DMS53 (cell line): ENCODE measurements at regions not wholly inside any gene's neighbourhood (a gene's known extent, or its start where the extent isn't known, plus 50 kb on each side); places are given as distances from the start of the nearest gene placed in this dataset.
"Not testable (repeated sequence)": the region's sequence is repeated elsewhere in the genome, so short reads cannot be mapped to it uniquely, and the experiment has no call there.

Experiments
- DNase-seq: peaks from one replicate; lab custom pipeline; 2025; lab: John Stamatoyannopoulos, UW

DNA sequence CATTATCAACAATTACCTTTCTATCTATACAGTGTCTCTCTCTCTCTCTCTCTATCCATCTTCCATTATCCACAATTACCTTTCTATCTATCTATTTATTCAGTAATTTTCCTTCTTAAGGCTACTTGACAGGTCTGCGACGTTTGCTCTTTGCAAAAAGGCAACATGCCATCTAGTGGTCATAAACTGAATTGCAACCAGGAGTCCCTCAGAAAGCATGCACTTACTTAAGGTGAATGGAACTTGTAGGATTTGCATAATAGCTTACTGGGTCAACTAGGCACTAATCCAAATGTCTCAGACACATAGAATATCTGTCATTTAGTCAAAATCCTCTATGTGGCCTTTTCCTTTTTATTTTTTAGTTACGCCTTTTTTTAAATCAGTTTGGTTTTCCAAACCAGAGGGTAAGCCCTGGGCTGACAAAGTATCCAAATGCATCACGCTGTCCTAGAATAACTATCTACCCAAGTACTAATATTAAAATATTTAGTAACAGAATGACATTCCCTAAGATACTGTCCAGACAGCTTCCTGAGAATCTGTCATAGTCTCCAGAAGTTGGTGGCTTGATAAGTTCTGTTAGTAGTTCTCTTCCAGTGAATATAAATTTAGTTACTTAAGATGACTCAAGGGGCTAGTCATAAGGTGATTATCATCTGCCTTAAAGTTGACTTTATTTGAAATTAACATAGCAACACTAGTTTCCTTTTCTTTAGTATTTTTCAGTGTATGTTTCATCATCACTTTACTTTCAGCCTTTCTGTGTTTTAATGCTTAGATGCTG, 208.3 kb downstream of the PPP1R3A start:
- DNase-seq, result peak; percentile 94

DNA sequence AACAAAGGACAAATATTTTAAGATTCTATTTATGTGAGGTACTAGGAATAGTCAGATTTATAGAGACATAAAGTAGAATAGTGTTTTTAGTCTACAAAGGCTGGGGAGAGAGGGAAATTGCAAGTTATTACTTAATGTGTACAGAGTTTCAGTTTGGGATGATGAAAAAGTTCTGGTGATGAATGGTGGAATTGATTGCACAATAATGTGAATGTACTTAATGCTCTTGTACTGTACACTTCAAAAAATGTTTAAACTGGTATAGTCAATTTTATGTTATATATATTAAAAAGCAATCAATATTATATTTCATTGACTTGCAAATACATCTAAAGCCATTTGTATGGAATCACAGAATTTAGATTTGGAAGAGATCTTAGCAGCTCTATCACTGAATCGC, 213.4 kb downstream of the PPP1R3A start:
- DNase-seq, result no peak

DNA sequence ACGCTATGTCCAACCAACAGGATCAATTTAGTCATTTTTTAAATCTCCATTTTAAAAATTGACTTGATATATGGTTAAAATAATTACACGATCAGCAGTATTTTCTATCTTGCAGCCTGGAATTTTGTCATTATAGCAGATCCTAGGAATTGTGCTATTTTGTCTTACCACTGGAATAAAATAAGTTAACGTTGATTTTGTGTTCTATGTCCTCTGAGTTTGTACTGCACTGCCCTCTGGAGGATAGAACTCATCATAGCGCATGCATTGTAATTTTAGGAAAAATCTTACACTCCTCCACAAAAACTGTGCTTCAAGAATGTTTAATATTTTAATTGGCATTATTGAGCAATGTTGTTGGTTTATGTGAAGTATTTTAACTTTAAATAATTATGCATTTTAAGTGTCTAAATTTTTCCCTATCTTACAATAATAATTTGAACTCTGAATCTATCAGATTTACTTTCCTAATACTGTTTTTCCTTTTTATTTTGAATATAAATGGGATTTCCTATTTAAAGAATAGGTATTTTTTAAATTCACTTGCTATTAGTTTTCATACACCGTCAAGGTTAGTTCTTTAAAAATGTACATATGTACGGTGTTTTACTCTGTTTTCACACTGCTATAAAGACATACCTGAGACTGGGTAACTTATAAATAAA, 220.1 kb downstream of the PPP1R3A start:
- peak; percentile 72 for DNase-seq

DNA sequence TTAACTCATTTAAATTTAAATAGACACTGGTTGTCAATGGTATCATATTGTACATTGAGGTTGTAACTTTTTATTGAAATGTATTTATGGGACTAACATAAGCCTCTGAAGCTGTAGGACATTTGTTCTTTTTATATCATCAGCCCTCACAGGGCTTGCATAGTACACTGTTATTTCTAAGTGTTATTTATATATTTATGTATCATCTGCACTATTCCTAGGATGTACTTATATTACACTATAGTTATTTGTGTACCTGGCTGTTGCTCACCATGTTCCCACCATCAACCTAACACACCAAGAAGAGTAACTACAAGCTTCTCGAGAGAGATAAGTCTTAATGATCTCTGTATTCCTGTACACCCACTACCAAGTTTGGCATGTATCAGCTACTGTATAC, 224.7 kb downstream of the PPP1R3A start:
- no peak for DNase-seq

DNA sequence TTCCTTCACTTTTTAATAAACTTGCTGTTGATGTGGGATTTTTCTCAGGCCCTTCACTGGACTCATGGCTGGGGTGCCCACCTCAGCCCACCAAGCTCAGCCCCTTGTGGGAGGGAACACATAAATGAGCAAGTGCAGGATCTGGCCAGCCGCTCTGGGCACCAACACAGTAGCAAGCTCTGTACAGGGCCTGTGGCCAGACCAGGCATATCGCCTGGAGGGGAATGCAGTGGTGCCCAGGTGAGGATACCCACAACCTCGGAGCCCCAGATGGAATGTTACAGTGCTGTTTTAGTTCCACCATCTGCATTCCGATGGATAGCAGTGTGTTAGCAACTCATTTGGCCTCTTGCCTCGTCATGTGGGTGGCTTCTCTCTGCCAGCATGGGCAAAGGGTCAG, 234.6 kb downstream of the PPP1R3A start:
- no peak for DNase-seq

DNA sequence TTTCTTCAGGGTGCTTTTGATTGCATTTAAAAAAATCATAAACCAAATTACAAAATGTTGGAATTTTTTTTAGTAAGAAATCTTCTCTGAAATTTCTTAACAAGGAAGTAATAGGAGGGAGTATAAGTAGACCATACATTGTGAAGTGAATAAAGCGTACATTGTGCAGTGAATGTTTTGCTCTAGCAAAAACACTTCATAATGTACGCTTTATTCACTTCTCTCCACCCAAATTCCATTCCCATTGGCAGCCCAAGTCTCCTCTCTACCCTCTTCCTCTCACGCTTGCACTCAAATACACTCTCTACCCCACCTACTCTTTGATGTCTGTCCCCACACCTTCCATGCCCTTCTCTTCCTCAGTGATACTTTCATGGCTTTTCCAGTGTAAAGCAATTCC, 241.0 kb downstream of the PPP1R3A start:
- no peak for DNase-seq

DNA sequence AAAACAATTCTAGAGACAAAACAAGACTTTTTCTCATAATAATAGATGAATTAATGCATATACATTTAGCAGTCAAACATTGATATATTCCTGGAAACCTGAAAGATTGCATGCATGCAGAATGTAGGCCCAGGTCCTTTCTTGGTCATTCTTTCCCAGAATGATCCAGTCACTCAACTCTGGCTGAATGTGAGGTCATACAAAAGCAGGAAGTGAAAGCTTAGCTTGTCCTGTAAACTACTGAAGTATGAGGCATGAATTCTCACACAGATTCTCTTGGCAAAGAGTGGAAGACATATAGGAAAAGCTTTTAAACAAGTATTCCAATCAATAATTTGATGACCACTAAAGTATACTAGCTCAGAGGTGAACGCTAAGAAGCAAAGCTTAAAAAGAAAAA, 253.9 kb downstream of the PPP1R3A start:
- DNase-seq, result peak; percentile 61

DNA sequence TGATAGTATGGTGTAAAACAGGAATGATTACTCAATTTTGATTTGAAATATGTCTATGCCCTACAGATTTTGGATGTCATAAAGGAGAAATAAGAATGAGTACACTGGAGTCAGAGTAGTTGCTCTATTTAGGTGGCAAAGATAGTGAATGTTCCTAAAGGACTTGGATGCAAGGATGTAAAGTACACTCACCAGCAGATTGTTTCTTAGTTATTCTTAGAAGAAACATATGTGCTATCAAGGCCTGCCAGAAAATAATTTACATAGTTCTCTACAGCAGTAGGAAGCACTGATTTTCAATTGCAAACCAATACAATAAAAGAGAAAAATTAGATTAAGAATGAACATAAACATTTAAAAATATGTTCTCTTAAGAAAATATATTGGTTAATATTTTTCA, 259.4 kb downstream of the PPP1R3A start:
- DNase-seq, result no peak

DNA sequence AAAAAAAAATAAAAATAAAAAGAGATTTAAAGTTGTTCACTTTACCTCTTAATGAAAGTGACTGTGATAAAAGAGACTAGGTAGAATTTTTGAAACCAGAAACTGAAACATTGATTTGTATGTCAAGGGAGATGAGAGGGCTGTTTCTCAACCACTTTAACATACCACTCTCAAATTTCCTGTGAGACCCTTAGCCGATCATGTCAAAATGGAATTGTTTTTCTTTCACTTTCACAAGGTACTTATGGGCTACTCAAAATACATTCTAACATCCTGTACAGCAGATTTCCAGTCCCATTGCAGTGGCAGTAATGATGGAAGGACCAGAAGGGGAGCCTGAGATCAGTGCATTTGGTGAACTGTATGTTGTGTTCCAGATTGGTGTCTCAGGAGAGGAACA, 261.2 kb downstream of the PPP1R3A start:
- peak; percentile 15 for DNase-seq

DNA sequence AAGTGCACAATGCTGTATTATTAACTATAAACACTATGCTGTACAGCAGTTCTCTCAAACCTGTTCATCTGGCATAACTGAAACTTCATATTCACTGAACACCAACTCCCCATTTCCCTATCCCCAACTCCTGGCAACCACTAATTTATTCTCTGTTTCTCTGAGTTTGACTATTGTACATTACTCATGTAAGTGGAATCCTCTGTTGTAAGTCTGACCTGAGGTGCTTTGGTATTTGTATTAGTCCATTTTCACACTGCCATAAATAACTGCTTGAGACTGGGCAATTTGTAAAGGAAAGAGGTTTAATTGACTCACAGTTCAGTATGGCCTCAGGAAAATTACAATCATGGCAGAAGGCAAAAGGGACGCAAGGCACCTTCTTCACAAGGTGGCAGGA, 266.3 kb downstream of the PPP1R3A start:
- DNase-seq, result no peak

DNA sequence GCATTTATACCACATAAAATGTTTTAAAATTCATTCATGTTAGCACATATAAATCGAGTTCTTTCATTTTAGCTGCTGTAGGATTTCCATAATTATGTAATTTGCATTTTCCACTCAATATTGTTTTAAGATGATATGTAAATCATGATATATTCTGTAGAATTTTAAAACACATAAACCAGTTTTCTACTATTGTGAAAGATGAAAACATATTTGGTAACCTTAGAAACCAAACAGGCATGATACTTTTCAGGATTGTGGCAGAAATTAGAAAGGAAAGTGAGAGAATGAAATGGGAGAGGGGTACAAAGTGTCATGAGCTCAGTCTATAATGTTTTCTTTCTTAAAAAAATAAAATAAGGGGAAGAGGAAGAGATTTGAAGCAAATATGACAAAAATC, 269.3 kb downstream of the PPP1R3A start:
- DNase-seq, result peak; percentile 17

DNA sequence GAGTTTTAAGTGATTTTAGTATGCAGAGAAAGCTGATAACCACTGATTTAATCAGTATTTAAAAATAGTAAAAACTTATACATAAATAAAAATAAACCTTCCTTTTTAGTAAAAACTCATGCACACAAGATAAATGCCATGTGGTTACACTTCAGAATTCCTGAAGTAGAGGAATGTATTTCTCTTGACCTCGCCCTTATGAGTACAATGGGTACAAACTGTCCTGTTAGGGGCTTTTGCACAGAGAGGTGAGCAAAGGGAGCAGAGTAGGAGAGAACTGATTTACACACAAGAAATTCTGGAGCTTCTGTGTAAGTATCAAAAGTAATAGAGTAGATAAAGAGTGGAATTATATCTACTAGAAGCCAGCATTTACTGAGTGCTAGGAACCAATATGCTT, 279.6 kb downstream of the PPP1R3A start:
- DNase-seq, result no peak

DNA sequence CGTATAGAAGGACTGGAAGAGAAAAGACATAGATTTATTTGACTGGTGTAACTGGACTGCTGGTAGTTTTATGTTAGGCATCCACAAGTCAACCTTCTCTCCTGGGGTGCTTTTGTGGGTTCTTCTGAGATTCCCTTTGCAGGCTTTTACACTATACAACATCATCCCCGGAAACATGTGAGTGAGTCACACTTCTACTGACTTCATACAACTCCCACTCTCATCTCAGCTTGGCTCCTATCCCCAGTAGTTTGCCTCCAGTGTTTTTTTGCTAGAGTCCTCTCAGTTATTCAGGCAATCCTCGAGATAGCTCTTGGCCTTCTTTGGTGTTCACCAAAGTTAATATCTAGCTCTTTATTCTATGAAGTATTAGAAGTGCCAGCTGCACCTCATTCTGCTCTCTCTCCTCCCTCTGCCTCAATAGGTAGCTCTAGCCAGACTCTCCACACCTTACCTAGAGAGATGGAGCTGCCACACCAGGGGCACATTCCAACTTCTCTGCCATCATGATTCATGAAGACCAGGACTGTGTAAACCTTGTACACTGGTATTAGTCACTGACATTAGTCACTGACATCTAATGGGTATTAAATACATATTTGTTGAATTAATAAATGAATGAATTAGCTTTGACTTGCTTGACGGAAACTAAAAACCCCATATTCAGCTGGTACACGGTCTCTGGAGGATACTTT, 281.9 kb downstream of the PPP1R3A start:
- no peak for DNase-seq

DNA sequence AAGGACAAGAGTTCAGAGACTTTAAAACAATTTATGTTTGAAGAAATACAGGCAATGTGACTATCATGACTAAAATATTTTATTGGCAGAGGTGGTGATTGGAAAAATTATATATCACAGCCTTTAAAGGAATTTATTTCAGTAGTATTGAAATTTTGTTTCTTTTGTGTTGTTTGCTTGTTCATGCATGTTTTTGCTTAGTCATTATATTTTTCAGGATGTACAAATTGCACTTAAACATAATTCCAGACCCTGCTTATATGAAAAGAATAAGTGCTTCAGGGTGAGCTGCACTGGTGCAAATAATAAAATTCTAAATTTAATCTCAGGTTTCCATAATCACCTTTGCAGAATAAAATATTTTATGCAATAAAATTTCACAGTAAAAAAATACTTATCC, 283.3 kb downstream of the PPP1R3A start:
- DNase-seq, result no peak

DNA sequence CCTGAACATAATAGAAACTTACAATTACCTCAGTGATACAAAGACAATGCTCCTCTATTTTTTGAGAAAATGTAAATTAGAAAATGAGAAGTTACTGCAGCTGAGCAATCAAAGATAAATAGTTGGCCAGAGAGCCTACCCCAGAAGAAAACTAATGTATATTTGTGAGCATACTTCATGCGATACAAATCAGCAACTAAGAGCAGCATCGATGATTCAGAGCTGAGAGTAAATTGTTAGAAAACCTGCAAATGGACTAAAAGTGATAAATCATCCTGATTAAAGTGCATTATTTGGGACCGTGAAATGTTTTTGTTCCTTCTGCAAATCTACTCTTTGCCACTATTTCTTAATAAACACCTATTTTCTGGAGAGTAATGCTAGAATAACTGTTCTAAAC, 285.7 kb downstream of the PPP1R3A start:
- DNase-seq, result no peak

DNA sequence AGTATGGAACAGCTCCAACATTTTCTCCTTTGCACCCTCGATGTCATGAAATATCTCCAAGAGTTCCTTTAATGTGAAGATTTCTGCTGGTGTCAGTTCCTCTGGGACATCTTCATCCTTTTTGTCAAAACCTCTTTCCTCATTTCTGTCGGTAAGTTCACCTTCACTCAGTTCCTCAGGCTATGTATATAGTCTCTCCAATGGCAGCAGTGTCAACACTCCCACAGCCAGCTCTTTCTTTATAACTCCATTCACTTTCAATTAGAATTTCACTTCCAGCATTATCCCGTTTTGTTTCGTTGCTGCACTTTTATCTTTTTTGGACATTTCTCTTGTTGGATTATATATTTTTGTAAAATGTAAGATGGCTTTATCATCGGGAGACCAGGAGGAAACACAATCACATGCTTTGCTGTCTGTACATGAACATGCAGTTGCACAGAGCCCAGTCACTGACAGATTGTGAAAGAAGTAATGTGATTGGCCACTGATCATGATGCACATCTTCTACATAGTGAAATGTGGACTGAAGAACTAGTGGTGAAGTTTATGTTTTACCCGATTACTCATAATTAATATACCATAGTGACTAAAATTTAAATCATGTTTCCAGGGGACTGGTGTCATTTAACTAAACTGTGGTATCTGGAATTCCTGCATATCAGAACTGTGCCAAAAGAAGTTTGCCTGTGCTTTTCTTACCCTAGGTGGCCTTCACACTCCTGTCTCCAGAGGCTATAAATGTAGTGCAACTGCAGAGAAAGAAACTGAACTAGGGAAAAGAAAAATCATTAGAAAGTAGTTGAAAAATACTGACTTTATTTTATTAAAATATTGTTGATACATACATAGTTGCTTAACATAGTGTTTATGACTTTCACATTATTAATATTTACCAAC, 289.6 kb downstream of the PPP1R3A start:
- no peak for DNase-seq

DNA sequence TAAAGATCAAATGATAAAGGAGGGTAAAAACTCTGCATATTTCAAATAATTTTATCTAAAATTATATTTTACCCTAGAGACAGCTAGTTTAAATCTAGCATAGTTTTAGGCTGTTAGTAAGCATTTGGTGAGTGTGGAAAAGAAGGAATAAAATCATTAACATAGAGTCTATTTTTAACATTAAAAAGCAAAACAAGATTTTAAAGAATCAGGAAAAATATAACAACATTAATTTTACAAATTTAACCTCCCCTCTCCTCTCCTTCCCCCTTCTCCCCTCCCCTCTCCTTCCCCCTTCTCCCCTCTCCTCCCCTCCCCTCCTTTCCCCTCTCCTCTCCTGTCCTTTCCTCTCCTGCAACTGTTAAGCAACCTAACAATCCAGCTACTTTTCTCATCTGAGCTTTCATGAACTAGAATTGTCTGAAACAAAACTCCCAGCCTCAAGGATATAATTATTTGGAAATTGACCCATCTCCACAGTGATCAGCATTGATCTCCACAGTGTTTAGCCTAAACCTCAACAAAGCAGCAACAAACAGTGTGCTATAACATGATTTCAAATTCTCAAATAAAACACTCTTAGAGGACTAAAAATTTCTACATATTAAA, 293.2 kb downstream of the PPP1R3A start:
- DNase-seq, result no peak

DNA sequence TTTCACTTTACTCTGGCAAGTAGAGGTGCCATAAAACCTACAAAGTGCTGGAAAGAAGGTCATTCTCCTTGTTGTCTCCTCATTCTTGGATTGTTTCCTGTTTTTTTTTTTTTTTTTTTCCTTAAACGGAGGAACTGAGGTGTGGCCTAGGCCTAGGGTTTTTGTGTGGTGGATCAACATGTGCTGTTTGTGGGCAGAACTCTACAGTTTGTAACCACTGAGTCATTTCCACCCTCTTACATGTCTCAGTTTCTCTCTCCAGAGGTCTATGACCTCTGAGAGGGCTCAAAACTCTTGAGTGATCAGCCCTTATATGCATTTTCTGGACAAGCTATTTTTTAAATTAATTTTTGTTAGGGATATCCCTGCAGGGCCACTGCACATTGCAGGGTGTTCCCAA, 296.0 kb downstream of the PPP1R3A start:
- DNase-seq, result no peak

DNA sequence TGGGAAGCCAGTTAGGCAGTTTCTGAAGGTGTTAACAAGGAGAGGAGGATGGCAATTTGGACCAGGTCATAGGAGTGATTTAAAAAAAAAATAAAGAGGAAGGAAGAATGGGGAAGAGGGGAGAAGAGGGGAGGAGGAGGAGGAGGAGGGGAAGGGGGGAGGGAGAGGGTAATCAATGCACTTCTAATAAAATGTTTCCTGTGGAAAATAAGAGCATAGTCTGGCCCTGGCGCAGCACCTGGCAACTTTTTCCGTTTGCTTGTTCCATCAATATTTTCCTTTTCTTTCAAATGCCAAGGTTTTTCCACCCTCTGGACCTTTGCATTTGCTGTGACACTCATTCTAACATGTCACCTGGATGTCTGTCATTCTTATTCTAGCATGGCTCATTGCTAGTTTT, 308.2 kb downstream of the PPP1R3A start:
- DNase-seq, result no peak

DNA sequence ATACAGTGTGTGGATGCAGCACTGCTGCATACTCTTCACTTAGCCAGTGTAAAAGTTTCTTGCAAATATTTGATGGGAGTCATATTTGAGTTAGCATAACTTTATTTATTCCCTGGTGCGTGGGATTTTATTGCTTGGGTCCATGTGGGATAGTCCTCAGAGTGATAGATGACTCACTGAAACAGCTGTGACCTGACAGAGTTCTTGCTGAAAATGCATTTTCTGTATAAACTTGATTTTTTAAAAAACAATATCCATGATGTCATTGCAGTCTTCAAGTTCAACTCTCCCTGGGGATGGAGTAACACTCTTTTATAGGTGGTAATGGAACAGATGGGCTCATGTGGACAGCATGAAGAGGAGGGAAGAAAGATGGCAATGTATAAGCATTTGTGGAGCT, 310.0 kb downstream of the PPP1R3A start:
- no peak for DNase-seq

DNA sequence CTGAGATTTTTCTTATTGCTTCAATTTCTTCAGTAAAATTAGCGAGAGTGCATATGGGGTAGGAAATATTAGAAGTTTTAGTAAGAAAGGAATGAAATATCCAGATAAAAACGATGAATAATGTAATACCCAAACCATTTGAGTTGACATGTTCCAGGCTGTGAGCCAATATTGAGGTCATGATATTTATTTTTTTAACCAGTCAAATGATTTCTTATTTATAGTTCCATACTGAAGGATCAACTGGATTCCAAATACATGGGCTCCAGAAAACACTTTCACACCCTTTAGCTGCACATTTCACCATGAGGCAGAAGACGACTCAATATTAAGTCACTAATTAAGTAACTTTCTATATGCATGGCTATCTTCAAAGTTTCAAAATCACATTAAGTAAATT, 312.5 kb downstream of the PPP1R3A start:
- no peak for DNase-seq

DNA sequence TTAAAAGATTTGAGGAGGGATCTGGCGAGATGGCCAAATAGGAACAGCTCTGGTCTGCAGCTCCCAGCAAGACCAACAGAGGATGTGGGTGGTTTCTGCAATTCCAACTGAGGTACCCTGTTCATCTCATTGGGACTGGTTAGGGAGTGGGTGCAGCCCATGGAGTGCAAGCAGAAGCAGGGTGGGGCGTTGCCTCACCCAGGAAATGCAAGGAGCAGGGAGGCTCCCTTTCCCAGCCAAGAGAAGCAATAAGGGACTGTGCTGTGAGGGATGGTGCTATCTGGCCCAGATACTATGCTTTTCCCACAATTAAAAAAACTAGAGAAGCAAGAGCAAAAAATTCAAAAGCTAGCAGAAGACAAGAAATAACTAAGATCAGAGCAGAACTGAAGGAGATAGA, 318.4 kb downstream of the PPP1R3A start:
- DNase-seq, result not testable (repeated sequence)
